Panc1 (cell line): ENCODE measurements at regions not wholly inside any gene's neighbourhood (a gene's known extent, or its start where the extent isn't known, plus 50 kb on each side); places are given as distances from the start of the nearest gene placed in this dataset.

Source experiments
- POLR2AphosphoS5 ChIP-seq: IDR thresholded peaks from 2 replicates; pipeline ENCODE4 v1.6.1; 2012; ENCODE audit warnings: mild to moderate bottlenecking, low read depth, low read length, moderate library complexity
- TF ChIP-seq, protein P1 (sequence below): fragments of 450-650 bp; IDR thresholded peaks from 2 replicates; pipeline ENCODE4 v1.5.1; 2017; ENCODE audit warnings: mild to moderate bottlenecking

DNA sequence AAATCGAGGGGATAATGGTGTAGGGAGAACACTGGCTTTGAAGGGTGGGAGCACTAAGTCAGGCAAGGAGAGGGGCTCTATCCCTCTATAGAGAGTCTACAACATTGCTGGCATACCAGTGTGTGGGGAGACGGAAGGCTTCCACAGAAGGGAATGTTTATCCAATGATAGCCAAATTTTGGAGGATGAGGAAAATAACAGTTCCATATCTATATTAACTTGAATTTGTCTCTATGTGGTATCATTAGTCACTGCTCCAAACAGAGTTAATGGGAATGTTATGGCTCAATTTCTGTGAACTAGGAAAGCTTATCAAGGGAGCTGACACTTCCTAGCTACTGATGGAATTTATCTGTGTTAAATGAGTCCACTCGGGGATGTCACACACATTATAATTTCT lies 208.9 kb upstream of the PHACTR1 start:
- TF ChIP-seq, protein P1, sequence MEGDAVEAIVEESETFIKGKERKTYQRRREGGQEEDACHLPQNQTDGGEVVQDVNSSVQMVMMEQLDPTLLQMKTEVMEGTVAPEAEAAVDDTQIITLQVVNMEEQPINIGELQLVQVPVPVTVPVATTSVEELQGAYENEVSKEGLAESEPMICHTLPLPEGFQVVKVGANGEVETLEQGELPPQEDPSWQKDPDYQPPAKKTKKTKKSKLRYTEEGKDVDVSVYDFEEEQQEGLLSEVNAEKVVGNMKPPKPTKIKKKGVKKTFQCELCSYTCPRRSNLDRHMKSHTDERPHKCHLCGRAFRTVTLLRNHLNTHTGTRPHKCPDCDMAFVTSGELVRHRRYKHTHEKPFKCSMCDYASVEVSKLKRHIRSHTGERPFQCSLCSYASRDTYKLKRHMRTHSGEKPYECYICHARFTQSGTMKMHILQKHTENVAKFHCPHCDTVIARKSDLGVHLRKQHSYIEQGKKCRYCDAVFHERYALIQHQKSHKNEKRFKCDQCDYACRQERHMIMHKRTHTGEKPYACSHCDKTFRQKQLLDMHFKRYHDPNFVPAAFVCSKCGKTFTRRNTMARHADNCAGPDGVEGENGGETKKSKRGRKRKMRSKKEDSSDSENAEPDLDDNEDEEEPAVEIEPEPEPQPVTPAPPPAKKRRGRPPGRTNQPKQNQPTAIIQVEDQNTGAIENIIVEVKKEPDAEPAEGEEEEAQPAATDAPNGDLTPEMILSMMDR, result no peak
- TF ChIP-seq POLR2AphosphoS5, result no peak
